IPS-18c (cell line): ENCODE measurements at regions not wholly inside any gene's neighbourhood (a gene's known extent, or its start where the extent isn't known, plus 50 kb on each side); places are given as distances from the start of the nearest gene placed in this dataset.
"Not testable (repeated sequence)": the region's sequence is repeated elsewhere in the genome, so short reads cannot be mapped to it uniquely, and the experiment has no call there.

ENCODE experiments used
- H3K4me3 ChIP-seq: 2 replicates; pipeline ENCODE4 v1.7.0; 2013; ENCODE audit warnings: low read depth, mild to moderate bottlenecking, low read length, moderate library complexity; ENCODE audit not compliant: insufficient read depth
- H3K9me3 ChIP-seq: one replicate; pipeline ENCODE4 v1.6.1; 2013; ENCODE audit warnings: mild to moderate bottlenecking, low read length, moderate library complexity; ENCODE audit not compliant: control insufficient read depth, insufficient read depth

DNA sequence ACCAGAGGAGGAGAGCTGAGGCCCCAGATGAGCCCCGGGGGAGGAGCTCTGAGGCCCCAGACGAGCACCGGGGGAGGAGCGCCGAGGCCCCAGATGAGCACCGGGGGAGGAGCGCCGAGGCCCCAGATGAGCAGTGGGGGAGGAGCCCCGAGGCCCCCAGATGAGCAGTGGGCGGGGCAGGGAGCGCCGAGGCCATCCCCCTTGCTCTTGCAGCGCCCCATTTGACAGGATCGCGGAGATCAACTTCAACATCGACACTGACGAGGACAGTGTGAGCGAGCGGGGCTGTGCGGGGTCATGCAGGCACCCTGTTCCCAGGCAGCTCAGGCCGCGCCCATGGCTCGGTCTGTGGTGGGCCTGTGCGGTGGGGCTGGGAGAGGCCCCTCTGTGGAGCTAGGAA, 199.6 kb downstream of the LIPI start:
- not testable (repeated sequence) for H3K9me3 ChIP-seq, H3K4me3 ChIP-seq

DNA sequence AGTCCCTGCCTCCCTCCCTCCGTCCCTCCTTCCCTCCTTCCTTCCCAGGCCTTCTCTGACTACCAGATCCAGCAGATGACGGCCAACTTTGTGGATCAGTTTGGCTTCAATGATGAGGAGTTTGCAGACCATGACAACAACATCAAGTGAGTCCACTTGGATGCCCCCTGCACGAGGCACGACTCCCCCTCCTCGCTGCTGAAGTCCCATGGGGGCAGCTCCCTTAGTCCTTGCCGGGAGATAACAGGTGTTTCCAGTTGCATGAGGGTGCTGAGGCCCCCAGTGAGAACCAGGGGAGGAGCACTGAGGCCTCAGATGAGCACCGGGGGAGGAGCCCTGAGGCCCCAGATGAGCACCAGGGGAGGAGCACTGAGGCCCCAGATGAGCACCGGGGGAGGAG, 200.0 kb downstream of the LIPI start:
- Histone ChIP-seq H3K4me3 (no peak overlapping the region), H3K9me3 (no peaks in the 10 kb centered on the region)

DNA sequence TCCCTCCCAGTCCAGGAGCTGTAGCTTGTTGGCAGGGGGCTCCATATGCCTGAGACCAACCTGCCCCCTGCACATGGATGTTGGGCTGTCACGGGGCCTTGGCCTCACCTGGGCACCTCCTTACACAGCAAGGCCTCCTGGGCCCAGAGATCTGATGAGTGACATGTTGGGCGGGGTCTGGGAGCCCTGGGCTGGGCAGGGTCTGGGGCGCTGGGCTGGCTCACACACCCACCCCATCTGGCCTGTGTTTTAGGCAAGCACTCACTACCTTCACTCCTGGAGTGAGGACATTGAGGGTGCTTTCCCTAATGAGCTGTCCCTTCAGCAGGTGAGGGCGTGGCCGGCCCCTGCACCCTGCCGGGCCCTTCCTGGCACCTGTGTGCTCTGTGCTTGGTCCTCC, 200.8 kb downstream of the LIPI start:
- not testable (repeated sequence) for H3K9me3 ChIP-seq, H3K4me3 ChIP-seq

DNA sequence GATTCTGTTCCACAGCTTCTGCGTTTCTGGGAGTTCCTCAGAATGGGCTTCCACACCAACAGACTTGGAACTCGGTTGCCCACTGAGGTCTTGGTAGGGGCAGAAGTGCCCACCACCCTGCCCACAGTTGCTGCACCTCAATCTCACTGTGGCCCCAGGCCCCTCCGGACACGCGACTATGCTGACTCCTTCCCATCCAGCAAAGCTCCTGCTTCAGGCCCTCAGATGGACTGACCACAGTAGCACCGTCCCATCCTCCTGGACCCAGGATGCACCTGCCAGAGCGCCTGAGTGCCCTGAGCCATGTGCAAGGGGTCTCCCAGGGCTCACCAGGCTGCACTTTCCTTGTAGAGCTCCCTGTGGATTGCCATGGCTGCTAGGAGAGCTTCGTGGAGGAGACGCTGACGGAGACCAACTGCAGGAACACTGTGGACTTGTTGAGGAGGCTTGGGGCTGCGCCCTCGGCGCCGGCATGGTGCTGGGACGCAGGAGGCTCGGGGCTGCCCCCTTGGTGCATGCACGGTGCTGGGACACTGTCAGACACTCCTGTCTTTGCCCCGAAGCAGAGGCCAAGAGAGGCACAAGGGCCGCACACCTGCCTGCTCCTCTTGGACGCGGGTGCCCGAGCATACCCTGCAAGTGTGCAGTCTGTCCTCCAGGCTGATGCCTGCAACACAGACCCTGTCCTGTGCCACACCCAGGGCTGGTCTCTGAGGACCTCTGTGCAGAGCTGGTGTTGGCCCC, 201.3 kb downstream of the LIPI start:
- H3K4me3 ChIP-seq, H3K9me3 ChIP-seq: not testable (repeated sequence)

DNA sequence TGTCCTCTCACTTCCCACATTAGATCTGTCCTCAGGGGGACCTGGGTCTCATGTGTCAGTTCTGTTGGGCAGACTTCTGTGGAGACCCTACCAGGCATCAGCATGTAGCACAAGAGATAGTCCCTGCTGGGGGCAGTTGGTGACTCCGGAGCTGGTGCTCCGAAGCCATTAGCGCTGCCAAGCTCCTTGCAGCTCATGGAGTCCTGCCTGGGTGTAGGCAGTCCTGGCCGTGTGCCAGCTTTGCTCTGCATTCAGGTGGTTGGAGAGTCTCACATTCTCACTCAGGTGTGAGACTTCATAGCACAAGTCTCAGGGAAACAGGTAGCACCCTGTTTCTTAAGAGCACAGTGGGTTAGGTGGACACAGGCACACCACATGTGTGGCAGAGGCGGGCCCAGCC, 202.3 kb downstream of the LIPI start:
- H3K4me3 ChIP-seq, H3K9me3 ChIP-seq: not testable (repeated sequence)

DNA sequence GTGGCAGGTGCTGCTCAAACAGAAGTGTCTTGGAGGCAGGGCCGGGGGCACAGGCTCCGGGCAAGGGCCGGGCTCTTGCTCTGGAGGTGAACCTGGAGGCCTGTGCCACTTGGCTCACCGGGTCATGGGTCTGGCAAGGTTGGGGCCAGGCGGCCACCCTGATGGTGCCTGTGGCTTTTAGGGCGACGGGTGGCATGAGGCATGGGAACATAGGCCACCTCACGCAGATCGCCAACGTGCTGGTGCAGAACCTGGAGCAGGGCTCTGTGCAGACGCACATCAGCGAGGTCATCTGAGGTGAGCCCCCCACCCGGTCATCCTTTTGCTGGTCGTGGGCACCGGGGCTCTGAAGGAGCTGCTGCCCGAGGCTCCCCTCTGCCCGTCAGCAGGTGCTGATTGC, 202.7 kb downstream of the LIPI start:
- not testable (repeated sequence) for H3K9me3 ChIP-seq, H3K4me3 ChIP-seq

DNA sequence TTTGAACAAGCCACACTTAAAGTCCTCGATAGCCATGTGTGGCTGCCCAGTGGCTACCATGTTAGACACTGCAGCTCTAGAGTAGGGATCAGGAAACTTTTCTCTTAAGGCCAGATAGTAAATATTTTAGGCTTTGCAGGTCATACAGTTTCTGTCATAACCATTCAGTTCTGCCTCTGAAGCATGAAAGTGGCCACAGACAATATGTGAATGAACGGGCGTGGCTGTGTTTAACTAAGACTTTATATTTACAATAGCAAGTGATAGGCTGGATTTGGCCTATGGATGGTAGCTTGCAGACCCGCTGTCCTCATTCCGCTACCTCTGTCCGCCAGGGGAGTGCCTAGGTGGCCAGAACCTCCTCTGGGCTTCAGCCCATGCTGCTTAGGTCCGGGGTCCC, 204.6 kb downstream of the LIPI start:
- not testable (repeated sequence) for H3K9me3 ChIP-seq

DNA sequence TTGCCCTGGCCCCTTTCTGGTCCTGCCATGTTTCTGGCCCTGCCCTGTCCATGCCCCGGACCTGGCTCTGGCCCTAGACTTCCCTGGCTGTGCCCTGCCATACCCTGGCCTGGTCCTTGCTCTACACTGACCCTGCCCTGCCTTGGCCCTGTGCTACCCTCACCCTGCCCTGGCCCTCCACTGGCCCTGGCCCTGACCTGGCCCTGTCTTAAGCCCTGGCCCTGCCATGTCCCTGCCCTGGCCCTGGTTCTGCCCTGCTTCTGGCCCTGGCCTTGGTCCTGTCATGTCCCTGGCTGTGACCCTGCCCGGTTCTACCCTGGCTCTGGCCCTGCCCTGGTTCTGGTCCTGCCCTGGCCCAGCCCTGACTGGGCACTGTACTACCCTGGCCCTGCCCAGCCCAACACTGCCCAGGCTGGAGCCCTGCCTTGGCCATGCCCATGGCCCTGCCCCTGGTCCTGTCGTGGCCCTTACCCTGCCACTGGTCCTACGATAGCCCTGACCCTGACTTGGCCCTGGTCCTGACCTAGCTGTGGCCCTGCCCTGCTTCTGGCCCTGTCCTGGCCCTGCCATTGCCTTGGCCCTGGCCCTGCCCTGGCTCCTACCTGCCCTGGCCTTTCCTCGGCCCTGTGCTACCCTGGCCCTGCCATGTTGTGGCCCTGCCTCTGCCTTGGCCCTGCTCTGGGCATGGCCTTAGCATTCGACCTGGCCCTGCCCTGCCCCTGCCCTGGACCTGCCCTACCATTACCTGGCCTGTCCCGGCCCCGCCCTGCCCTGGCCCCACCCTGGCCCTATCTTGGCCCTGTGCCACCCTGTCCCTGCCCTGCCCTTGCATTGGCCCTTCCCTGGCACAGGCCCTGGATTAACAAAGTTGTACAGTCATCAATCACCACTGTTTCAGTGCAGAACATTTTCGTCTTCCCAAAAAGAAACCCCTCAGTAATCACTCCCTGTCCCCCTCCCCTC, 223.5 kb downstream of the LIPI start:
- not testable (repeated sequence) for H3K4me3 ChIP-seq, H3K9me3 ChIP-seq

More for the DNA sequence above, 204.6 kb downstream of the LIPI start:
- H3K4me3 ChIP-seq = not testable (repeated sequence)

DNA sequence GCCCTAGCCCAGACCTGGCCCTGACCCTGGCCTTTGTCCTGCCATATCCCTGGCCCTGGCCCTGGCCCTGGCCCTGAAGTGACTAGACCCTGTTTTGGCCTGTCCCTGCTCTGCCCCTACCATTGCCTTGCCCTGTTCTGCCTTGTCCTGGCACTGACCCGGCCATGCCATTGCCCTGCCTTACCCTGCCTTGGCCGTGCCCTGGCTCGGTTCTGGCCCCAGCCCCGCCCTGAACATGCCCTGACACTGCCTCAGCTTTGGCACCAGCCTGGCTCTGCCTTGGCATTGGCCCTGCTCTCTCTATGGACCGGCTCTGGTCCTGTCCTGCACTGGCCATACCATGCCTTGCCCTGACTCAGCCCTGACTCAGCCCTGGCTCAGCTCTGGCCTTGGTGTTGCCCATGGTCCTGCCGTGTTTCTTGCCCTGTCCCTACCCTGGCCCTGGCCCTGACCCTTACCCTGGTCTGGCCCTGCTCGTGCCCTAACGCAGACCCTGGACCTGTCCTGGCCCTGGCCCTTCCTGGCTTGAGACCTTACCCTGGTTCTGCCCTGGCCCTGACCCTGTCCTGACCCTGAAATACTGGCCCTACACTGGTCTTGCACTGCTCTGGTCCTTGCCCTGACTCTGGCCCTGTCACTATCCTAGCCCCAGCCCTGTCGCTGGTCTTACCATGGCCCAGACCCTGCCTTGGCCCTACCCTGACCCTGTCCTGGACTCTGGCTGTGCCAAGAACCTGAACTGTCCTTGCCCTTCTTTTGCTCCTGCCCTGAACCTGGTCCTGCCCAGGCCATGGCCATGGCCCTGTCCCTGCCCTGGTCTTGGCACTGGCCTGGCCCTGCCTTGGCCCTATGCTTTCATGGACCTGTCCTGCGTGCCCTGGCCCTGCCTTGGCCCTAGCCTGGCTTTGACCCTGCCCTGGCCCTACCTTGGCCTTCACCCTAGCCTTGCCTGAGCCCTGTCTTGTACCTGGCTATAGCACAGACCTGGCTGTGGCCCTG, 224.6 kb downstream of the LIPI start:
- not testable (repeated sequence) for H3K4me3 ChIP-seq, H3K9me3 ChIP-seq

DNA sequence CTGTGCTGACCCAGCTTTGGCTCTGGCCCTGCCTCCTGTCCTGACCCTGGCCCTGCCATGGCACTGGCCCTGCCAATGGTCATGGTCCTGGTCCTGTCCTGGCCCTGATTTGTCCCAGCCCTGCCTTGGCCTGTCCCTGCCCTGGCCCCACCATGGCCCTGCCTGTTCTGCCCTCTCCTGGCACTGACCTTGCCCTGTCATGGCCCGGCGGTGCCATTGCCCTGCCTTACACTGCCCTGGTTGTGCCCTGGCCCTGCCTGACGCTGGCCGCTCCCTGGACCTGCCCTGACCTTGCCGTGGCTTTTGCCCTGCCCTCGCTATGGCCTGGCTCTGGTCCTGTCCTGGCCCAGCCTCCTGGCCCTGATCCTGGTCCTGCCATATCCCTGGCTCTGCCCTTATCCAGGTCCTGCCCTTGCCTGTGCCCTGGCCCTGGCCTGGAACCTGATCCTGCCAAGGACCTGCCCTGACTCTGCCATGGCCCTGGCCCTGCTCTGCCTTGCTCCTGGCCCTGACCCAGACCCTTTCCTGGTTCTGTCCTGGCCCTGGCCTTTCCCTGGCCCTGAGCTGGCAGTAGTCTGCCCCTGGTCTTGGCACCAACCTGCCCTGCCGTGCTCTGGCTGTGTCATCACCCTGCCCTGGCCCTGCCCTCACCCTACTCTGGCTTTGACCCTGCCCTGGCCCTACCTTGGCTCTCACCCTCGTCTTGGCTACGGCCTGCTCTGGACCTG, 225.5 kb downstream of the LIPI start:
- not testable (repeated sequence) for H3K4me3 ChIP-seq, H3K9me3 ChIP-seq

DNA sequence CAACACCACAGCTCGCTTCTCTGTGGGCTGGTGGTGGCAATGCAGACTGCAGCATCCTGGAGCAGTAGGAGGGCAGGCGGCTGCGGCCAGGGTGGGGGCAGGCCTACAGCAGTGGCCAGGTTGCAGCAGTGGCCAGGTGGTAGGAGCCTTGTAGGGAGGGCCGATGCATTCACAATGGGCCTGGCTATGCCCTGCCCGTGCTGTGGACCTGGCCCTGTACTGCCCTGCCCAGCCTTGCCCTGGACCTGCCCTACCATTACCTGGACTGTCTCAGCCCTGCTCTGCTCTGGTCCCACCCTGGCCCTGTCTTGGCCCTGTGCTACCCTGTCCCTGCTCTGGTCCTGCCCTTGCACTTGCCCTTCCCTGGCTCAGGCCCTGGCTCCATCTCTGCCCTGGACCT, 226.0 kb downstream of the LIPI start:
- H3K9me3 ChIP-seq, H3K4me3 ChIP-seq: not testable (repeated sequence)

DNA sequence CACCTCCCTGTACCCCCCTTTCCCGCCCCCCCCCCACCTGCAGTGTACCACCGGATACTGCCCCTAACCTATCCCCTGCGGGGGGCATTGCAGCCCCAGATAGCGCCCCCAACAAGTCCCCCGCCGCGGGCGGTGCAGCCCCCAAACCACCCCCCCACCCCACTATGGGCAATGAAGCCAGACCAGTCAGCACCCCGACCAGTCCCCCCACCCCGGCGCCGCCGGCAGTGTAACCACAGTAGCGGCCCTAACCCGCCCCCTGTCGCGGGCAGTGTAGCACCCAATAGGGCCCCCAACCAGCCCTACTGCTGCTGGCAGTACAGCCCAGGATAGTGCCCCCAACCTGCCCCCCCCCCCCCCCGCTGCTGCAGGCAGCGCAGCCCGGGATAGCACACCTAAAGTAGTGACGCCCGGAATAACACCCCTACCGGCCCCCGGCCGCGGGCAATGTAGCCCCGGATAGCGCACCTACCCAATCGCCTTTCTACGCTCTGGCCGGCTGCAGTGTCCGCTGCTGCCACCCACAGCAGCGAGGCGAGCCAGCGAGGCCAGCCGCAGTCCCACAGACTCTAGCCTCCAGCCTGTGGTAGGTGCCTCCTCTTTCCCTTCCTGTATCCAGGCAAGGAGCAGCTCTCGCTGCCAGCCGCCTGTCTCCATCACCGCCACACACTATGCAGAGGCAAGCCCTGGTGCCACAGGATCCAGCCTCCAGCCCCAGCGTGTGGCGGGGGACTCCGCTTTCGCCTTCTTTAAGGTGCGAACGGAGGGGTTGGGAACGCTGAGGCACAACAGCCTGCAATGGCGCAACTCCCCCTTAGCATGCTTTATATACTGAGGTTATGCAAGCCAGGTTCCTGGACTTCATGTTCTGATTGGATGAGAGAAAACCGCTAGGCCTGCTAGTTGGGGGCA, 229.3 kb downstream of the LIPI start:
- not testable (repeated sequence) for H3K4me3 ChIP-seq, H3K9me3 ChIP-seq

DNA sequence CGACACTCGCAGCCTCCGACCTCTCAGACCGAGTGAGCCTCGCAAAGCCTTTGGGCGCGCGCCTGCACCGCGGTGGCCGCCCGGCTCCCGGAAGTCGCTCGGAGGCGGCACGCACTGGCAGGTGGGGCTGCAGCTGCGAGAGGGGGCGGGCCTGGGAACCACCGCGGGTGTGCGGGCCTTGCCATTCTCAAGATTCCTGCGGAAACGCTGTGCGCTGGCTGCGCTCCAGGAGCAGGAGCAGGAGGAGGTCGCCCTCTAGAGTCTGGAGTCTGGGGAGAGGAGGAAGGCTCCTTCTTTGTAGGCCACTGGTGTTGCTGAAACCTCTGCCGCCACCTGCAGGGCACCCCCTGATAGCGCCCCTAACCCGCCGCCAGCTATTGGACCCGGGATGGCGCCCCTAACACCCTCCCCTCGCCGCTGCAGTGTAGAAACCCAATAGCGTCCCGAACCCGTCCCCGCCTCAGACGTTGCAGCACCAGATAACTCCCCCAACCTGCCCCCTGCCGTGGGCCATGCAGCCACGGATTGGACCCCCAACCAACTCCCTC, 230.6 kb downstream of the LIPI start:
- not testable (repeated sequence) for H3K4me3 ChIP-seq, H3K9me3 ChIP-seq

DNA sequence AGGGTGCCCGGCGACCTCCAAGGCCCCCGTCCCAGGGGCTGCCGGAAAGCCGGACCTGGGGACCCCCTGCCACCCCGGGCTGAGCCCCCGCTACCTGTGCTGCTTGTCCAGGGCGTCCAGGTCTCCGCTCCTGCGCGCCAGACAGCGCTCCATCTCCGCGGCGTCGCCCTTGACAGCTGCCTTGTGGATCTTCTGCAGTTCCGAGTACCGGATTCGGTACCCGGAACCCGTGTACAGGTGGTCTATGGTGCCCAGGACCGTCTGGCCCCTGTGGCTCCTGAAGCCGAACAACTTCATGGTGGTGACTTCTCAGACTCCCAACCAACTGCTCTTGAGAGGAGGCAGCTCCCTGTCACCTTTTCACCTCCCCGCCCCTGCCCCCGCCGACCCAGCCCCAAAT, 231.1 kb downstream of the LIPI start:
- peak overlapping the region; percentile 9; the same call in 1 of the 2 replicates for H3K4me3 ChIP-seq
- H3K9me3 ChIP-seq = not testable (repeated sequence)

DNA sequence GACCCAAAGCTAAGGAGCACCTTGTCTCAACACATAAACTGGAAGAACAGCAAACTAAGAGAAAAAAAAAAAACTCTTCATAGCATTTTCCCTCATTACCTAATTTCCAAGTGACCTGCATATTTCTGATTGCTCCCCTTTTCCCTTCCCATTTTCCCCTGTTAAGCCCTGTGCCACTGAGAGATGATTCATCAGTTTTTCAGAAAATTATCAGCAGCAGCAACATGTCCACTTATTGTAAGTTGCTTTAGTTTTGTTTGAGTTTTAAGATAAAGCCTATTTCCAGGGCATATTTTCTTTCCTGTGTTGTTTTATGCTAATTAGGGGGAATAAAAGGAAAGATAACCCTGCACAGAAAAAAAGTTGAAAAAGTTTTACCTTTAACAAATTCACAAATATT, 236.2 kb downstream of the LIPI start:
- H3K4me3 ChIP-seq, H3K9me3 ChIP-seq: not testable (repeated sequence)

DNA sequence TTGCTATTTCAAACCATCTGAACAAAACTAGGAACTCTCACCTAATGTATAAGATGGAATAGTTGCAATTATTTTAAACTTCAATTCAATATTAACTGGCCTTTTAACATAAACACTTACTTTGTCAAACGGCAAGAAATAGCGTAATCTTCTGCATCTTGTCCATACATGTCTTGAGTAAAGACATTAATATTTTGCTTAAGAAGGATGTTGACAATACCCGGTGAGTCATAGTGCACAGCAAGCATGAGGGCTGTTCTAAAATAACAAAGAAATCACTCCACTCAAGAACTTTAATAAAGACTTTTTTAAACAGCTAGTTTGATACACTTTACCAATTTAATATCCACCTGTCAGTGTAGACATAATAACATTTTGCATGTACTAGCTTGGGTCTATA, 240.9 kb downstream of the LIPI start:
- not testable (repeated sequence) for H3K4me3 ChIP-seq, H3K9me3 ChIP-seq
